NCI-H2107 (cell line): ENCODE measurements at regions not wholly inside any gene's neighbourhood (a gene's known extent, or its start where the extent isn't known, plus 50 kb on each side); places are given as distances from the start of the nearest gene placed in this dataset.

ENCODE experiments used
- DNase-seq: peaks from one replicate; lab custom pipeline; 2025; lab: John Stamatoyannopoulos, UW

- no peak for DNase-seq
These were observed 60.4 kb upstream of the RPH3AL start for GRCh38 chr17:413016-413350.

GRCh38 chr17:412211-413015 is 59.8 kb upstream of the RPH3AL start:
- DNase-seq = no peak

- no peak for DNase-seq
These were observed 59.0 kb upstream of the RPH3AL start for GRCh38 chr17:411421-412120.

- no peak for DNase-seq
These were observed 58.2 kb upstream of the RPH3AL start for GRCh38 chr17:410543-411401.

- DNase-seq = peak; percentile 93
These were observed 57.4 kb upstream of the RPH3AL start for GRCh38 chr17:409848-410542.

- no peak for DNase-seq
These were observed 56.8 kb upstream of the RPH3AL start for GRCh38 chr17:409308-409847.

- DNase-seq = no peak
These were observed 52.1 kb upstream of the RPH3AL start for GRCh38 chr17:404703-405102.
